Activated CD4-positive, alpha-beta T cell treated with anti-CD3 and anti-CD28 coated beads, Interleukin-2, amount 10 ng/mL, durations not matched to agents 24 days and 14 days (primary cell): ENCODE measurements at regions not wholly inside any gene's neighbourhood (a gene's known extent, or its start where the extent isn't known, plus 50 kb on each side); places are given as distances from the start of the nearest gene placed in this dataset.
"Not testable (repeated sequence)": the region's sequence is repeated elsewhere in the genome, so short reads cannot be mapped to it uniquely, and the experiment has no call there.

Source experiments
- DNase-seq: peaks from one replicate; pipeline ENCODE4 v3.0.0; 2022
- H3K27ac Mint-ChIP-seq: one replicate; pipeline ENCODE4 v1.8.0; 2022; ENCODE audit warnings: mild to moderate bottlenecking, mixed read lengths
- H3K27me3 Mint-ChIP-seq: one replicate; pipeline ENCODE4 v1.8.0; 2022; ENCODE audit warnings: mixed read lengths
- H3K36me3 Mint-ChIP-seq: one replicate; pipeline ENCODE4 v1.8.0; 2022; ENCODE audit warnings: low read depth, mild to moderate bottlenecking, mixed read lengths
- H3K4me1 Mint-ChIP-seq: one replicate; pipeline ENCODE4 v1.8.0; 2021; ENCODE audit warnings: mixed read lengths
- H3K4me3 Mint-ChIP-seq: one replicate; pipeline ENCODE4 v1.8.0; 2022; ENCODE audit warnings: mild to moderate bottlenecking, moderate library complexity, mixed read lengths
- H3K9me3 Mint-ChIP-seq: one replicate; pipeline ENCODE4 v1.8.0; 2021; ENCODE audit warnings: mixed read lengths
- intact Hi-C: fragments of 100-400 bp; cut with micrococcal nuclease; formaldehyde crosslinking; loops from one replicate; pipeline ENCODE4 v1.15.1; 2023

DNA sequence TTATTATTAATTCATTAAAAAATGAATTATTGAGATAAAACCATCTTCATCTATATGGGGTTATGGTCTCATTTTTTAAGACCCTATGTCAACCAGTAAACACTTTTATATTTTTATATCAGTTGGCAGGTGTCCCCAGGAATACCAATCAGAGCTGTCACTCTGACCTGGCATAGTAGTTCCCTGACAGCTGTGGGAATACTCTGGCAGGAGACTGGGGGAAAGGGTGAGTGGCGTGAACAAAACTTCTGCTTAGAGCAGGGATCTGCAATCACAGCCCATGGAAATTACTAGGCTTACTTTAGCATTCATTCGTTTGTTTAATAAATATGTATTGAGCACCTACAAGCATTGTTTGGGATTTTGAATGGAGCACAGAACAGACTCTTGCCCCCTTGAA, 254.1 kb upstream of the KLF3 start:
- Mint-ChIP-seq H3K36me3 (no peaks in the 10 kb centered on the region), H3K27ac (no peak overlapping the region), H3K4me1 (peaks cover 3% of the 10 kb centered on the region), H3K4me3 (no peak overlapping the region), H3K27me3 (peaks cover 17% of the 10 kb centered on the region), H3K9me3 (no peaks in the 10 kb centered on the region)
- intact Hi-C loops: no loop called here
- no peak for DNase-seq

DNA sequence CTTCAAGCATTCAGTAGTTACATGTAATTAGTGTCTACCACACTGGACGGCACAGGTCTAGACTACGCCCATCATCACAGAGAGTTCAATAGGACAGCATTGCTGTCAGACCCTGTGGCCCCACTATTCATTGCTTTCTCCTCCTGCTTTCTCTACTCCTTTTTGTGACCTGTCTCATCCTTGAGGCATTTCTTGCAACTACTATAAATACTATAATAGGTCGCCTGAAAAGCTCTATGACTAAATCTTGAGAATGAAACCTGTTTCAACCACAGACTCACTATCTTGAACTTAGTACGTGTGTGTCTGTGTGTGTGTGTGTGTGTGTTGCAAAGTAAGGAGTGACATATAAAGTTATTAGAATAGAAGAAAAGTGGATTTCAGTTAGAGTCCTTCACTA, 252.9 kb upstream of the KLF3 start:
- Mint-ChIP-seq H3K9me3 (no peaks in the 10 kb centered on the region), H3K27me3 (peaks cover 17% of the 10 kb centered on the region), H3K4me3 (no peak overlapping the region), H3K36me3 (no peaks in the 10 kb centered on the region), H3K4me1 (peaks cover 3% of the 10 kb centered on the region), H3K27ac (no peak overlapping the region)
- no peak for DNase-seq
- intact Hi-C loops: no loop called here

DNA sequence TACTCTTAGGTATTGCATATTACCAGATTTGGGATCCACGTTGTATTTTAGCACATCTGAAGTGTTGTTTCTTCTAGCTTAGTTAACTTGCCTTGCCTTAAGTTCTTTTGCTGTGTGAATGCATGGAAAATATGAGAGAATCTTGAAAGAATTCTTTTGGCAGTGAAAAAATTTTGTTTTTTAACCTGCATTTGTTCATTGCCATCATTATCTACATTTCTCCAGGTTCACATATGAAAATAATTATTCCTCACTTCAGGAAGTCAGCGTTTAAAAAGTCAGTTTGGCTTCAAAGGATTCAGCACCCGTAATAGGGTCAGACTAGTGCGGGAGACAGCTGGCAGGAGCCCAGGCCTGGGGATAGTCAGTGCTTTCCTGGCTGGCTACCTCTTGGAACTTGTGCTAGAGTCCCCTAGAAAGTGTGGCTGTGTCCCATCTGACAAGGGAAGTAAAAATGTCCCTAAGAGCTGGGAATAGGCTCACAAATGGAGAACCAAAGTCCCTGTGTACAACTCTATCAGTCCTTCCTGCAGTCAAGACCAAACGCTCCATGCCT, 251.9 kb upstream of the KLF3 start:
- intact Hi-C loops: no loop called here
- H3K36me3 Mint-ChIP-seq: no peaks in the 10 kb centered on the region
- H3K27ac Mint-ChIP-seq: no peak overlapping the region
- H3K9me3 Mint-ChIP-seq: no peaks in the 10 kb centered on the region
- peaks cover 3% of the 10 kb centered on the region for H3K4me1 Mint-ChIP-seq
- DNase-seq: no peak
- peaks cover 17% of the 10 kb centered on the region for H3K27me3 Mint-ChIP-seq
- H3K4me3 Mint-ChIP-seq: no peak overlapping the region

DNA sequence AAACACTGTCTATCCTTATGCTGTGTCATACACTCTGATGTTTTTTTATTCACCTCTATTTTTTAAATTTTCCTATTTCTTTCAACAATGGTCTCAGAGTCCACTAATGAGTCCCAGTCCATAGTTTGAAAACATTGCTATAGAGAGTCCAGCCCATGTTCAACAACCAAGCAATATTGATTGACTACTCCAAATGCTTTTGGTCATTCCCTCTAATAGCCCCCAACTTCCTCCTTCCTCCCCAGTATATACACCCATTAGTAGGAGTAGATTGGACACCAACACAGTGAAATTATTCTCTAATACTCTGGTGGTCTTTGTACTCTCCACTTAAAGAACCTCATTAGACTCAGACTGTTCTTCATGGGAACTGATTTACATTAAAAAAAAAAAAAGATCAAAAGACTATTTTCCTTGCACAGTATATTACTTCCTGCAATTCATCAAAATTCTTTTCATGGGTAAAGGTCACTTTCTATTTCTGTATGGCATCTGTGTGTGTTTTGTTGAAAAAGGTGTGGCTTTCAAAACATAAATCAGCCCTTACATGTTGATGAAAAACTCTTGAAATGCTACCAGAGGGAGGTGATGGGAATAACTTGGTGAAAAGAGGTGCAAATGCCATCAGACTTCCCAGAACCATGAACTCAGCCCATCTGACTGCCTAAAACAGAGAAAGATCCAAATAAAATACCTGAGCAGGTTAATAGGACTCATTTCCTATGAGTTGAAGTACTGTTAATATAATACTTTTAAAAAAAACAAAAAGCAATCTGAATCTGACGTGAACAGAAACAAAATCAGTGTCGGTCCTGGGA, 250.3 kb upstream of the KLF3 start:
- Mint-ChIP-seq H3K9me3 (no peaks in the 10 kb centered on the region), H3K4me1 (peaks cover 3% of the 10 kb centered on the region), H3K4me3 (no peak overlapping the region), H3K36me3 (no peaks in the 10 kb centered on the region), H3K27ac (no peak overlapping the region), H3K27me3 (peaks cover 17% of the 10 kb centered on the region)
- no peak for DNase-seq
- intact Hi-C loops: no loop called here

DNA sequence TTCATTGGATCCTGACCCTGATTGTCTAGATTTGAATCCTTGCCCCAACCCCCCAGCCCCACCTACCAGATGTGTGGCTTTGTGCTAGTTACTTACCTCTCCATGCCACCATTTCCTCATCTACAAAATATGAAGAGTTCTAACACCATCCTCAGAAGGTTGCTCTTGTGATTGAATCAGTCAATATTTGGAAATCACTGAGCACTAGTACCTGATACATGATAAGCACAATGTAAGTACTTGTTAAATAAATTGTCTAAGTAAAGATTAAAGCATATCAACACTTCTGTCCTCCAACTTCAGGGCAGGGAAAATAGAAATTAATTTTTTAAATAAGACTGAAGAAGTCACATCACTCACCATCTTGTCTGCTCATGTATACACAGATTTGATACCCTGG, 249.6 kb upstream of the KLF3 start:
- intact Hi-C loops: no loop called here
- Mint-ChIP-seq H3K4me1 (peaks cover 3% of the 10 kb centered on the region), H3K27ac (no peak overlapping the region), H3K4me3 (no peak overlapping the region), H3K9me3 (no peaks in the 10 kb centered on the region), H3K36me3 (no peaks in the 10 kb centered on the region), H3K27me3 (peaks cover 17% of the 10 kb centered on the region)
- no peak for DNase-seq

DNA sequence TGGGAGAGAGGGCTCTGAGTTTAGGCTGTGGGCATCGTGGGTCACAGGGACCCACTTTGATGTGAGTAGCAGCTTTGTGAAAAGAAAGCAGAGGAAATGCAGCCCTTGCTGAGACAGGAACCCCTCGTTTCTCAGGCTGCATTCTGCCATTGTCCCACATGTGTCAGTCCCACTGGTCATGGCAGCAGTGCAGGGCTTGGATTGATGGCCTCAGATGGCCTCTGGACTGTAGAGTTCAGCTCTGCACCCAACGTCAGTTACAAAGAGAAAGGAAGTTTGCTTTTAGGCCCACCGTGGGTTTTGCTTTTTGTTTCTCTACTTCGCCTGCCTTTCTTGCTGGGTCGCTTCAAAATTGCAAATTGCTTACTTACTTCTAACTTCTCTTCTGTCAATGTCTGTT, 248.3 kb upstream of the KLF3 start:
- intact Hi-C loops: no loop called here
- DNase-seq: no peak
- no peak overlapping the region for H3K4me3 Mint-ChIP-seq
- peaks cover 3% of the 10 kb centered on the region for H3K9me3 Mint-ChIP-seq
- H3K27me3 Mint-ChIP-seq: peaks cover 14% of the 10 kb centered on the region
- peaks cover 3% of the 10 kb centered on the region for H3K4me1 Mint-ChIP-seq
- H3K27ac Mint-ChIP-seq: no peak overlapping the region
- no peaks in the 10 kb centered on the region for H3K36me3 Mint-ChIP-seq

DNA sequence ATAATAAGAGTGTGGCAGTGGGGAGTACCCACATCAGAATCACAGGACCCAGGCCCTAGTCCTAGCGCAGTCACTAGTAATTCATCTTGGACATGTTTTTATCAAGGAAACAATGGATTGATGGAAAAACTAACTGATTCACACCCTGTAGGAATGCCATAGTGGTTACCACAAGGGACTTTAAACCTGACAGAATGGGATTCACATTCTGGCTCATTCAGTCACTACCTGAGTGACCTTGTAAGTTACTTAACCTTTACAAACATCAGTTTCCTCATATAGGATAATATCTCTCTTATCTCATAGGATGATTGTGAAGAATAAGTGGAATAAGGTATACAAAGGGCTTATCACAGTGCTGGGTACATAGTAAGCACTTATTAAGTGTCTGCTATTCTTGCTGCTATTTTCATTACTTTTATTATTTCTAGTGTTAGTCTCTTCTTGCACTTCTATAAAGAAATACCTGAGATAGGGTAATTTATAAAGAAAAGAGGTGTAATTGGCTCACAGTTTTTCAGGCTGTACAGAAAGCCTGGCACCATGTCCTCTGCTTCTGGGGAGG, 247.5 kb upstream of the KLF3 start:
- intact Hi-C loops: no loop called here
- H3K9me3 Mint-ChIP-seq: peaks cover 3% of the 10 kb centered on the region
- DNase-seq: no peak
- no peaks in the 10 kb centered on the region for H3K36me3 Mint-ChIP-seq
- H3K27me3 Mint-ChIP-seq: peaks cover 14% of the 10 kb centered on the region
- H3K27ac Mint-ChIP-seq: no peak overlapping the region
- no peak overlapping the region for H3K4me3 Mint-ChIP-seq
- H3K4me1 Mint-ChIP-seq: peaks cover 3% of the 10 kb centered on the region

DNA sequence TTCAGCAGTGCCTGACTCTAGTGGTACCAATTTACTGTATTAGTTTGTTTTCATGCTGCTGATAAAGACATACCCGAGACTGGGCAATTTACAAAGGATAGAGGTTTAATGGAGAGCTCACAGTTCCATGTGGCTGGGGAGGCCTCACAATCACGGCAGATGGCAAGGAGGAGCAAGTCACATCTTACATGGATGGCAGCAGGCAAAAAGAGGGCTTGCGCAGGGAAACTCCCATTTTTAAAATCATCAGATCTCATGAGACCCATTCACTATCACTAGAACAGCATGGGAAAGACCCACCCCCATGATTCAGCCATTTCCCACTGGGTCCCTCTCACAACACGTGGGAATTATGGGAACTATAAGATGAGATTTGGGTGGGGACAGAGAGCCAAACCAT, 243.7 kb upstream of the KLF3 start:
- H3K4me1 Mint-ChIP-seq, intact Hi-C loops, H3K27ac Mint-ChIP-seq, H3K4me3 Mint-ChIP-seq, H3K36me3 Mint-ChIP-seq, H3K27me3 Mint-ChIP-seq, DNase-seq, H3K9me3 Mint-ChIP-seq: not testable (repeated sequence)

DNA sequence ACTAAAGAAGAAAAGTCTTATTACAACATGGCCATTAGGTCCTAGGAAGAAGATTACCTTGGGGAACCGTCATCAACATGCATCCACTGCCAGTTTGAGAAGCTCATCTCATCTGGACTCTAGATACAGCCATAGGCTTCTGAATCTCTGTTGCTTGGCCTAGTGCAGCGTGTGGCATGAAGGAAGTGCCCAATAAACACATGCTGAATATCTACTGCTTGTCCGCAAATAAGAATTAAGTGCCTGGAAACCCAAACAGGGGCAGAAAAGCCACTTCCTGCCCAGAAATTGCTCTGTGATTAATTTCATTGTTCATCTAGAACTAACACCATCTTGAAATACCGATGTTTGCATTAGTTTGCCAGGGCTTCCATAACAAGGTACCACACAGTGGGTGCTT, 241.1 kb upstream of the KLF3 start:
- Mint-ChIP-seq H3K4me3 (no peak overlapping the region), H3K27me3 (peaks cover 15% of the 10 kb centered on the region), H3K9me3 (peaks cover 10% of the 10 kb centered on the region), H3K27ac (no peak overlapping the region), H3K4me1 (no peaks in the 10 kb centered on the region), H3K36me3 (no peaks in the 10 kb centered on the region)
- intact Hi-C loops: no loop called here
- no peak for DNase-seq

DNA sequence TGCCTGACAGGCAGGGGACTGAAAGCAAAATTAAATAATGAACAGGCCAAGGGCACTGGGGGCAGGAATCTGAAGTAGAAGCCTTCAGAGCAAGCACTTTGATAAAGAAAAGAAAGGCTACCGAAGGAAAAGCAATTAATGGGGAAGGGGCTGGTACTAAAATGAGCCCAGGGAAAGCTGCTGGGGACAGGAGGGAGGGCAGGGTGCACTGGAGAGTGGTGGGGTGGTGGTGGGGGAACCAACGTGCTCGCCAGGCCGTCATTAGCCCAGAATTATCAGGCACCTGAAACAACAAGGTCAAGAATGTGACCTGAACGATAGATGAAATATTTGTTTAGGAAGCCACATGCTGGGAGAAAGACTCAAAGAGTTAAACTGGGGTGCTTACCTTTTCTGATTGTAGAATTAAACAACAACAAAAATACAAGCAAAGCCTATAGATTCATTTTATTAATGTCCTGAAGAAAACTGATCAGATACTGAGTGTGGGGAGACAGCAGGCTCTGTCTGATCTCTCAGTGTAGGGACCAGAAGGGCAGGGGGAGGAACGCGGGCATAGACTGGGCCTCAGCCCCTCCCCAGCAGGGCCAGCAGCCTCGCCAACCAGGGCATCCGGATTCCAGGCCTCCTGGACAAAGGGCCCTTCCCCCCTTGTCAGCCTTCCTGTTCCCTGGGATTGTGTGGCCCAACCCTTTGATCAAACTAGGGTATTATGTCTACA, 239.7 kb upstream of the KLF3 start:
- no peak for DNase-seq
- Mint-ChIP-seq H3K27ac (no peak overlapping the region), H3K4me1 (no peaks in the 10 kb centered on the region), H3K9me3 (peaks cover 10% of the 10 kb centered on the region), H3K4me3 (no peak overlapping the region), H3K27me3 (peaks cover 21% of the 10 kb centered on the region), H3K36me3 (no peaks in the 10 kb centered on the region)
- intact Hi-C loops: no loop called here

DNA sequence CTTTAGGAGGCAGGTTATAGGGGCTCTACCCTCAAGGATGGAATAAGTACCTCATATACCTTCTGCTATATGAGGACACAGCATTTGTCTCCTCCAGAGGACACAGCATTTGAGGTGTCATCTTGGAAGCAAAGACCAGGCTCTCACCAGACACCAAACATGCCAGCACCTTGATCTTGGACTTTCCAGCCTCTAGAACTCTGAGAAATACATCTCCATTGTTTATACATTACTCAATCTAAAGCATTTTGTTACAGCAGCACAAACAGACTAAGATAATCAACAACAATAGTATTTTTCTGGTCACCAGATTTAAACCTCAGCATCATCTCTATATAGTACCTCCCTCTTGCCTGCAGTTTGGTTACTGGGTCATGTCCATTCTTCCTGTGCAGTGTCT, 237.5 kb upstream of the KLF3 start:
- Mint-ChIP-seq H3K36me3 (no peaks in the 10 kb centered on the region), H3K4me3 (no peak overlapping the region), H3K9me3 (peaks cover 7% of the 10 kb centered on the region), H3K4me1 (no peaks in the 10 kb centered on the region), H3K27me3 (peaks cover 21% of the 10 kb centered on the region), H3K27ac (no peak overlapping the region)
- DNase-seq: no peak
- intact Hi-C loops: no loop called here

DNA sequence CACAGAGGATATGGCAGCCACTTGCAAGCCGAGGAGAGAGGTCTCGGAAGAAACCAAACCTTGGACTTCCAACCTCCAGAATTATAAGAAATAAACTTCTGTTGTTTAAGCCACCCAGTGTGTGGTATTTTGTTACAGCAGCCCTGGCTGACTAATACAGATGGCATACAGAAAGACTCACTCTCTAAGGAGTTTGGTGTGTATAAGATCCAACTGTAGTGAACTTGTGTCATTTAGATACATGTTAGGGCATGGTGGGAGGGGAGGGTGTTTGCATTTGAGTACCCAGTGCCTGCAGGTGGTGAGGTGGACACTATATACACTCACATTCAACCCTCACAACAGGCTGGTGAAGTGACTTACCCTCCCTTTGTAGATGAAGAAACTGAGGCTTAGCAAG, 233.2 kb upstream of the KLF3 start:
- H3K4me1 Mint-ChIP-seq: no peaks in the 10 kb centered on the region
- no peak for DNase-seq
- H3K36me3 Mint-ChIP-seq: peaks cover 2% of the 10 kb centered on the region
- intact Hi-C loops: no loop called here
- H3K27ac Mint-ChIP-seq: no peak overlapping the region
- peaks cover 29% of the 10 kb centered on the region for H3K27me3 Mint-ChIP-seq
- H3K4me3 Mint-ChIP-seq: no peak overlapping the region
- H3K9me3 Mint-ChIP-seq: peaks cover 33% of the 10 kb centered on the region

DNA sequence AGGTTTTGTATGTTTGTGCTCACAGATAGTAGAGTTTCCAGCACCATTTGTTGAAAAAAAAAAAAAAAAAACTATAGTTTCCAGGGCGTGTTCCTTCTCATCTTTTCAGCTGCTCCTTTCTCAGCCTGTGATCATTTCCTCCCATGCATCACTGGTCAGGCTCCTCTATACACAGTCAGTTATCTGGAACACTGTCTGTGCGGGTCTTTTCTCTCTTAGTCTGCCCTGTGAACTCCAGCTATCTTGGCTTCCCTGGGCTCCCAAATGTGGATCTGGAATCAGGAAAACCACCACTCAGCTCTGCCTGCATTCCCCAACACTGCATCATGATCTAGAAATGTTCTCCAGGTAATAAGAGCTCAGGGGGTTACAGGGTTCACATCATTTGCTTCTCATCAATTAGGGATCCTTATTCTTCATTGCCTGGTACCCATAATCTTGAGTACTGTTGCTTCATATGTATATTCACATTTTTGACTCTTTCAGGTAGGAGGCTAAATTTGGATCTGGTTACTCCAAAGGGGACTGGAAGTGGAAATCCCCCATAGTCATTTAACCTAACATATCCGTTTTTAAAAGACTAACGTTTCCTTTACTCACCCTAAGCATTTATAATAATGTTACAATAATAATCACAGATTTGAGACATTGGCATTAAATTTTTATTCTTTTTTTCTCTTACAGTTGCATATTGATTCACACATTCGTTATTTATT, 221.8 kb upstream of the KLF3 start:
- intact Hi-C loops: no loop called here
- Mint-ChIP-seq H3K4me1 (no peaks in the 10 kb centered on the region), H3K27me3 (peaks cover 3% of the 10 kb centered on the region), H3K27ac (no peak overlapping the region), H3K36me3 (no peaks in the 10 kb centered on the region), H3K9me3 (peaks cover 15% of the 10 kb centered on the region), H3K4me3 (no peak overlapping the region)
- DNase-seq: no peak
